Activated naive CD4-positive, alpha-beta T cell treated with anti-CD3 and anti-CD28 coated beads, Interleukin-2, amount 50 U/mL, for 16 hours (primary cell): ENCODE measurements at regions not wholly inside any gene's neighbourhood (a gene's known extent, or its start where the extent isn't known, plus 50 kb on each side); places are given as distances from the start of the nearest gene placed in this dataset.
A peak's percentile ranks its signal among the peaks of the same experiment; 100 is the strongest.

Experiments used
- DNase-seq: peaks from one replicate; pipeline ENCODE4 v3.0.0-alpha.2; 2020

DNA sequence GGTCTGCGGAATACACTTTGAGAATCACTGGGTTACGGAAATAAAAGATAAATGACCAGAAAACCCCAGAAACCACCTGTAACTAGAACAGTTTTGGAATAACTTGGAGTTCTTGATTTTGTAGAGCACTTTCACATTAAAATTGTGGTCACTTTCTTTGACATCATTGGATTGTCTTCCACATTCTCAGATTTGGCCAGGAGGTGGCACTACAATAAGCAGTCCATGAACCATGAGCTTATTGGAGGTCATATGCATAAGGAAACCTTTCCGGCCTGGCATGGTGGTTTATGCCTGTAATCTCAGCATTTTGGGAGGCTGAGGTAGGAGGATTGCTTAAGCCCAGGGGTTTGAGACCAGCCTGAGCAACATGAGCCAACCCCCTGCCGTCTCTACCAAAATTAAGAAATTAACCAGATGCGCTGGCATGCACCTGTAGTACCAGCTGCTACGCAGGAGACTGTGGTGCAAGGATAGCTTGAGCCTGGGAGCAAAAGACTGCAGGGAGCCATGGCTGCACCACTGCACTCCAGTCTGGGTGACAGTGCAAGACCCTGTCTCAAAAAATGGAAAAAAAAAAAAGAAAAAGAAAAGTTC lies 107.7 kb upstream of the CAND1 start:
- peak; percentile 23 for DNase-seq

DNA sequence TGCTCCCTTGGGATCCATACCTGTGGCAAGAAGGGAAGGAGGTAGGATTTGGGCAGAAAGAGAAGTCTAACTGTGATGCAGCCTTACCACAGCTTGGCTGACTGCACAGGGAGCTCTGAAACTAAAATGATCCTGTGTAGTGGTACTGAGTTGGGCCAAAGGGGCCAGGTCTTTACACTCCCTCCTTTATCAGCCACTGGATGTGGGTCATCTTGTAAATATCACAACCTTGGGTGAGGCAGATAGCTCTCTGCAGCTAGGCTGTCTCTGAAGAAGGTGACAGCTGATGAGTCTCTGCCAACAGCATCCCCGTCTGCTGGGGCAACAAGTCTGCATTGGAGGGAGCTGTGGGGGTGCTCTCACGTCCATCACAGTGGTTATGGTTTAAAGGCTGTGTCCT lies 95.9 kb upstream of the CAND1 start:
- DNase-seq: no peak

DNA sequence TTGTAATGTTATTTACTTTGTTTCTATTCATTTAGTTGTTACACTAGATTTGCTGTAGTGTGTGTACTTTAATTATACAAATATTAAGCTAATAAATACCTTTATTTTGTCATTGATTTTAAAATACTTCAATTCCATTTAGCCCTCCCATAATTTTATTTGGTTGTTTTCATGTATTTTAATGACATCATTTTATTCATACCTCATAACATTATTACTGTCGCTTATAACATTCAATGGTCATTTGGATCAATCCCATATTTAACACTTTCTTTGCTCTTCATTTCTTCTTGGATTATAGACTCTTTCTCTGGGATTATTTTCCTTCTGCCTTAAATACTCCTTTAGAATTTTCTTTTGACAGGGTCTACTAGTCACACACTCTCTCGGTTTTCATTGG lies 86.6 kb upstream of the CAND1 start:
- no peak for DNase-seq

DNA sequence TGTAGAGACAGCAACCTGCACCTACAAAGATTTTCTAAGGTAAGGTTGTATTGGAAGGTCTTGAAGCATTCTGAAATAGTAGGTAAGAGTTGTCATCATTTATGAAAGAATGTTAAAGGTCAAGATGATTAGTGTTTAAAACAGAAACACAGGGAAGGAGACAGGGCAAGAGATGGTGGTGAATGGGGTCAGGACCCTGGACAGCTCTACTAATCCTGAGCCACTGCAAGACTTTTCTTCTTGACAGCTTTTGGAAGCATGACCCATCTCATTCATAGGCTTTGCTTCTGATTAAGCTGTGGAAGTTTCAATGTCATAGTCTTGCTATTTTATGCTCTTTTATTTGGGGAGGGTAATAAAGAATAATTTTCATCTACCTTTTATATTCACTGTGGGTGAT lies 75.5 kb upstream of the CAND1 start:
- peak; percentile 10 for DNase-seq

DNA sequence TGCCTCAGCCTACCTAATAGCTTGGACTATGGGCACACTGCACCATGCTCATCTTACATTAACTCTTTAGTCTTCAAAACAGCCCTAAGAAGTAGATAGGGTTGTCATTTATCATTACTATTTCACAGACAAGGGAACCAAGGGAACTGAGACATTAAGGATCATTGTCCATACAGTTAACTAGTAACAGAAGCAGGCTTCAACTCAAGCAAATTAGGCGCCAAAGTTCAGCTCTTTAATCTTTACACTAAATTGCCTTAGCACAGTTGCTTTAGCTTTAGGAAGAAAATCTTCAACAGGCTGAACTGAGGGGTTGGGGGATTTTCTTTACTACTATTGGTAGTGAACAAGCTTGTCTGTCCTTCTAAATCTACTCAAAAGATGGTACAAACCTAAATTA lies 68.8 kb upstream of the CAND1 start:
- DNase-seq: no peak

DNA sequence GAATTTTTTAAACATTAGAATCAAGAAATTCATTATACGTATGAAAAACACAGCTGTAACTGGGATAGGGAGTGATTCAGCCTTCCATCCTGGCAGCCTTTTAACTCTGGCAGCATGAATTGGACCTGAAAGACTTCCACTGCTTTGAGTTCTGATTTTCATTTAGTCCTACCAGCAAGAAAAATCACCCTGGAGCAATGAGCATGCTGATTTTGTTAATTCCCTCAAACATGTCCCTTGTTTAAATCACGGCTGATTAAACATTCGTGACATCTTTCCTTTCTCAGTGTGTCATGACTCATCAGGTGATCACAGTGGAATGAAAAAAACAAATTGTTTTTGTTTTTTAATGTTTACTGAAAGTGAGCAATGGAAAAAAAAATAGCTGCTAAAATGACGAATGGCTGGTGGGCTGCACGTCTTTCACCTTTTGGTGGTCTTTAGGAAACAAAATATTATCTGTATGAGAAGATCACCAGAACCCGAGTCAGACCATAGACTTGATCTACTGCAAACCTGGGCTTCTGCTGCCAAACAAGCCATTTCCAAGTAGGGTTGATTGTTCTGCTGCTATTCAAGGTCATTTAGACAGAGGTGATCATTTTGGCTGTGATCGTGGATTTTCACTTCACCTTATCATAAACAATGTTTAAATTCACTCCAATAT lies 67.0 kb upstream of the CAND1 start:
- DNase-seq: no peak

DNA sequence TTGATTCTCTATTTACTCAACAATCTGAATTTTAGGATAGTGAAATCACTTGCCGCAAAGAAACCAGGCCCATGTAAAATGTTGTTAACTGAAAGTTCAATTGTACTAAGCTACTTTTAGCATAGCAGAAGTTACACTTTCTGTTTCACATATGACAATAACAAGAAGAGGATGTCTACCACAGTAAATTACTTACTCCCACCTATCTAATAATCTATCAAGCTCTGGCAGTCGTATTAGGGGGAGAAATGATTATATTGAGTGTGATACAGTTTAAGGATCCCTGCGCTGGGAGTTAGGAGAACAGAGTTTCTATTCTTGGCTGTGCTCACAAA lies 66.5 kb upstream of the CAND1 start:
- no peak for DNase-seq

DNA sequence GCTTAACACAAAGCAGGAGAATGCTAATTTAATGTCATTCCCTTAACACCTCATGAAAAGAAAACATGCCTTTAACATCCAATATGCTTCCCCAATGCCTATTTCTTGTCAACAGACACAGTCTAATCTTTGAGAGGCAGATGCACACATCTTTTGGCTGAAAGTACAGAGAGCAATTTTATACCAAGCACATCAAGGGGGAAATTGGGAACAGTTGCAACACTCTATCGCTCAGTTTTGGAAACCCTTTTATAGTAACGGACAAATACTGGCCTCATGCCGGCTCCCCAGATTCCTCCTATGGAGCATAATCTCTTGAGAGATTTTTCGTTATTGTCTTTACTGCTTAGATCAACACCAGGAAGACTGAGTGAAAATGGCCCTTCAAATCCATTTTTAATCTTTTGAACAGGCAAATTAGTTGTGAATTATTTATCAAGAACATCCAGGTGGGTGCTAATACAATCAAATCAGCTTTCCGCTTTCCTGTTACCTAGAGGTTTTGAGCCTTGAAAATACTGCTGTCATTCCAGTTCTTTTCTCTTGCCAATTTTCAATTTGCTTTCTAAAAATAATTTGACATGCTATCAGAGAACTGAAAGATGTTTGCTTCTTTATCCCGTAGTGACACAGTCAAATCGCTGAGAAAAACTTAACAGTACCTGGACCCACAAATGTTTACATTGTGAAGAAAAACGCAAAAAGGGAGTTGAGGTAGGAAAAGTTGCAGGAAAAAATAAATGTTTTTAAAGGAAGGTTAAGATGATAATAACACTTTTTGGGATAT lies 60.7 kb upstream of the CAND1 start:
- DNase-seq: no peak

DNA sequence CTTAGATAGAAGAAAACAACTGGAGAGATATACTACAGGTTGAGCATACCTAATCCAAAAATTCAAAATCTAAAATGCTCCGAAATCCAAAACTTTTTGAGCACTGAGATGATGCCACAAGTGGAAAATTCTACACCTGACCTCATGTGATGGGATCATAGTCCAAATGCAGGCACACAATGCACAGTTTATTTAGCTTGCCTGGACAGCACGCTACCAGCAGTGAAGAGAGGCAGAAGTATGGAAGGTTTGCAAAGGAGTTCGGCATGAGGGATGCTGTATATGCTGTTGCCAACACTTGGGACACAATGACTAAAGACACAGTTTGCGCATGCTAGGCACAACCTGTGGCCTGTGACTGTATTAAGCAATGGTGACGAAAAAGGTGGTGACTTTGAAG lies 58.1 kb upstream of the CAND1 start:
- no peak for DNase-seq

DNA sequence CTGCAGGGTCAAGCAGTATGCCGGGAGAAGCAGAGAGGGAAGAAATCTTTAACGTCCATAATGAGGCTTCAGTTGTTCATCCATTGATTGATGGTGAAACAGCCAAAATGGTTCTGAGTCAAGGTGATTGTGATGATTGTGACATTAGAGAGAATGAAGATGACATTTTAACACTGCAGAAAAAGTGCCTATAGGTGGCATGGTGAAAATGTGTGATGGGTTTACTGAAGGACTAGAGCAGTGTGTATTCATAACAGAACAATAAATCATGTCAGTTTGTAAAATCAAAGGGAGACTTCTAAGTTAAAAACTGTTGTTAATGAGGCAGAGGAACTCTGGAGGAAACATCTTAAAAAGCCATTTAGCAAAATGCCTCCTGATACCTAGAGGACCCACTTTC lies 57.7 kb upstream of the CAND1 start:
- no peak for DNase-seq

DNA sequence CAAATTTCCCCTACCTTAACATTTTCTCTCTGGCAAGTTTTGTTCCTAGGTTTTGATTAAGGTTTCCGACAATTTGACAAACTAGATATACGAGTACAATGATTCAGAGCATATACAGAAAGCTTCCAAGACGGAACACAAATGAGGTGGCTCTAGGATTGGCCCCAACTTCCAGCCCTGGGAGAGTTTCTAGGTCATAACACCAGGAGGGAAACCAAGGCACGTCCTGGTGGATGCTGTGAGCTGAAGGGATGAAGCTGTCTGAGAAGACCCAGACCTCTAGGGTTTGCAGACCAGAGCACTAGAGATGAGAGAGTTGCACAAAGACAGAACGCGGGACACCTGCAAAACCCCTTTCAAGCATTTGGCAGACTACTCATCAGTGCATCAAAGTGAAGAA lies 51.5 kb upstream of the CAND1 start:
- DNase-seq: no peak
